HEK293 (cell line): ENCODE measurements at regions not wholly inside any gene's neighbourhood (a gene's known extent, or its start where the extent isn't known, plus 50 kb on each side); places are given as distances from the start of the nearest gene placed in this dataset.

Experiments
- CTCF ChIA-PET: fragments of 350-600 bp; formaldehyde crosslinking; extraction: SDS; loops from one replicate; lab custom pipeline; 2021; ENCODE audit warnings: antibody characterized with exemption; lab: Yijun Ruan, JAX
- POLR2A ChIA-PET: fragments of 300-600 bp; formaldehyde crosslinking; extraction: SDS; loops from one replicate; lab custom pipeline; 2020; ENCODE audit warnings: antibody characterized with exemption, inconsistent platforms; lab: Yijun Ruan, JAX
- H3K27ac ChIP-seq: fragments of 200-500 bp; sonication (Bioruptor generic); 2 replicates; pipeline ENCODE4 v1.5.1; 2014; ENCODE audit warnings: low read depth, low read length, control low read depth, inconsistent platforms; ENCODE audit errors: extremely low read depth
- H3K36me3 ChIP-seq, 2 experiments: fragments of 200-500 bp in 1 of 2; sonication (Bioruptor generic) in 1 of 2; 1 replicate in 1 of 2; 2 replicates in 1 of 2; pipeline ENCODE4 v1.5.1; 2014 to 2017; ENCODE audit warnings: inconsistent platforms in 2 of 2, low read length in 2 of 2; ENCODE audit not compliant: control insufficient read depth in 2 of 2, insufficient read depth in 1 of 2
- H3K4me1 ChIP-seq: fragments of 200-500 bp; sonication (Bioruptor generic); 2 replicates; pipeline ENCODE4 v1.5.1; 2014; ENCODE audit warnings: mild to moderate bottlenecking, low read length, inconsistent platforms; ENCODE audit not compliant: control insufficient read depth, insufficient read depth
- H3K4me3 ChIP-seq: 2 replicates; pipeline ENCODE4 v1.5.1; 2011; ENCODE audit warnings: low read depth, mild to moderate bottlenecking, control low read depth, low read length, moderate library complexity
- H3K9me3 ChIP-seq: fragments of 200-500 bp; sonication (Bioruptor generic); 2 replicates; pipeline ENCODE4 v1.5.1; 2014; ENCODE audit warnings: low read depth, low read length, inconsistent platforms; ENCODE audit not compliant: control insufficient read depth, insufficient read depth
- BCL11A ChIP-seq: fragments of 450-650 bp; formaldehyde crosslinking; IDR thresholded peaks from 2 replicates; pipeline ENCODE4 v1.5.1; 2016; ENCODE audit warnings: low read depth, missing biosample characterization, missing genetic modification characterization
- BCL11B ChIP-seq: fragments of 450-650 bp; formaldehyde crosslinking; IDR thresholded peaks from 2 replicates; pipeline ENCODE4 v1.5.1; 2016; ENCODE audit warnings: low read depth, missing biosample characterization, missing genetic modification characterization
- HOXC10 ChIP-seq: sonication (generic); formaldehyde crosslinking; IDR thresholded peaks from 2 replicates; pipeline ENCODE4 v1.8.1; 2023; ENCODE audit warnings: mild to moderate bottlenecking, missing genetic modification reagents
- HOXD13 ChIP-seq: sonication (generic); formaldehyde crosslinking; IDR thresholded peaks from 2 replicates; pipeline ENCODE4 v1.8.0; 2022; ENCODE audit warnings: missing genetic modification reagents, borderline replicate concordance
- KLF16 ChIP-seq: fragments of 450-650 bp; formaldehyde crosslinking; IDR thresholded peaks from 2 replicates; pipeline ENCODE4 v1.5.1; 2017; ENCODE audit warnings: missing biosample characterization, missing genetic modification characterization
- OSR2 ChIP-seq: fragments of 450-650 bp; formaldehyde crosslinking; IDR thresholded peaks from 2 replicates; pipeline ENCODE4 v1.5.1; 2016; ENCODE audit warnings: missing biosample characterization, missing genetic modification characterization
- PRDM1 ChIP-seq: fragments of 450-650 bp; formaldehyde crosslinking; IDR thresholded peaks from 2 replicates; pipeline ENCODE4; 2016; ENCODE audit warnings: missing biosample characterization, missing genetic modification characterization
- PRDM10 ChIP-seq: fragments of 450-650 bp; formaldehyde crosslinking; IDR thresholded peaks from 2 replicates; pipeline ENCODE4 v1.5.1; 2016; ENCODE audit warnings: missing biosample characterization, missing genetic modification characterization
- ZBTB21 ChIP-seq: fragments of 450-650 bp; formaldehyde crosslinking; IDR thresholded peaks from 2 replicates; pipeline ENCODE4 v1.5.1; 2017; ENCODE audit warnings: missing biosample characterization, missing genetic modification characterization
- ZFP41 ChIP-seq: fragments of 450-650 bp; formaldehyde crosslinking; IDR thresholded peaks from 2 replicates; pipeline ENCODE4 v1.5.1; 2016; ENCODE audit warnings: missing biosample characterization, missing genetic modification characterization, borderline replicate concordance
- ZNF148 ChIP-seq: fragments of 450-650 bp; formaldehyde crosslinking; IDR thresholded peaks from 2 replicates; pipeline ENCODE4 v1.5.0; 2017; ENCODE audit warnings: missing biosample characterization, missing genetic modification characterization, borderline replicate concordance
- ZNF169 ChIP-seq: fragments of 450-650 bp; formaldehyde crosslinking; IDR thresholded peaks from 2 replicates; pipeline ENCODE4 v1.5.1; 2016; ENCODE audit warnings: missing biosample characterization, missing genetic modification characterization
- ZNF280C ChIP-seq: fragments of 450-650 bp; formaldehyde crosslinking; IDR thresholded peaks from 2 replicates; pipeline ENCODE4 v1.5.1; 2016; ENCODE audit warnings: missing biosample characterization, missing genetic modification characterization
- ZNF350 ChIP-seq: fragments of 450-650 bp; formaldehyde crosslinking; IDR thresholded peaks from 2 replicates; pipeline ENCODE4 v1.5.0; 2017; ENCODE audit warnings: missing biosample characterization, mild to moderate bottlenecking, missing genetic modification characterization
- ZNF366 ChIP-seq: fragments of 450-650 bp; formaldehyde crosslinking; conservative IDR thresholded peaks from 2 replicates; pipeline ENCODE4 v1.5.1; 2016; ENCODE audit warnings: missing biosample characterization, missing genetic modification characterization
- ZNF391 ChIP-seq: fragments of 450-650 bp; formaldehyde crosslinking; IDR thresholded peaks from 2 replicates; pipeline ENCODE4 v1.5.1; 2016; ENCODE audit warnings: low read depth, missing biosample characterization, missing genetic modification characterization, borderline replicate concordance
- ZNF449 ChIP-seq: fragments of 450-650 bp; formaldehyde crosslinking; IDR thresholded peaks from 2 replicates; pipeline ENCODE4 v1.5.1; 2017; ENCODE audit warnings: missing biosample characterization, mild to moderate bottlenecking, missing genetic modification characterization, moderate library complexity
- ZNF510 ChIP-seq: fragments of 450-650 bp; formaldehyde crosslinking; IDR thresholded peaks from 2 replicates; pipeline ENCODE4 v1.5.1; 2018; ENCODE audit warnings: mild to moderate bottlenecking, missing genetic modification characterization, missing biosample characterization; ENCODE audit not compliant: insufficient replicate concordance
- ZNF544 ChIP-seq: fragments of 450-650 bp; formaldehyde crosslinking; IDR thresholded peaks from 2 replicates; pipeline ENCODE4 v1.5.0; 2017; ENCODE audit warnings: missing biosample characterization, missing genetic modification characterization
- ZNF596 ChIP-seq: fragments of 450-650 bp; IDR thresholded peaks from 2 replicates; pipeline ENCODE4 v1.5.0; 2018; ENCODE audit warnings: missing biosample characterization, mild to moderate bottlenecking, missing genetic modification characterization, moderate library complexity
- ZSCAN4 ChIP-seq: fragments of 450-650 bp; formaldehyde crosslinking; IDR thresholded peaks from 2 replicates; pipeline ENCODE4 v1.5.1; 2017; ENCODE audit warnings: missing biosample characterization, missing genetic modification characterization

GRCh38 chr13:60931858-60932546 lies 483.6 kb downstream of the PCDH20 start:
- CTCF ChIA-PET: no interaction called here
- Histone ChIP-seq H3K9me3 (no peaks in the 10 kb centered on the region), H3K4me1 (no peaks in the 10 kb centered on the region), H3K4me3 (no peak overlapping the region), H3K27ac (no peak overlapping the region), H3K36me3 (no peaks in the 10 kb centered on the region)
- POLR2A ChIA-PET: no interaction called here
- TF ChIP-seq ZNF280C (tag by site-specific recombination): no peak
- TF ChIP-seq ZNF510 (tag by site-specific recombination): no peak
- TF ChIP-seq ZNF366 (tag by site-specific recombination): no peak
- TF ChIP-seq ZSCAN4 (tag by site-specific recombination): no peak
- TF ChIP-seq ZBTB21 (tag by site-specific recombination): no peak
- TF ChIP-seq KLF16 (tag by site-specific recombination): no peak
- TF ChIP-seq HOXD13 (CRISPR knock-in tag): no peak
- no peak for TF ChIP-seq ZNF148
- TF ChIP-seq ZNF596: no peak
- no peak for TF ChIP-seq PRDM10 (tag by site-specific recombination)
- TF ChIP-seq BCL11B (tag by site-specific recombination): no peak
- TF ChIP-seq ZFP41 (tag by site-specific recombination): no peak
- no peak for TF ChIP-seq ZNF544 (tag by site-specific recombination)

- ChIA-PET POLR2A (no interaction called here), CTCF (interaction anchor here (0.5 kb wide), 1 partner anchor 265 kb away, joined by 3 read pairs; no protein-coding TSS in a partner anchor)
- H3K27ac ChIP-seq: no peak overlapping the region
- H3K9me3 ChIP-seq: no peaks in the 10 kb centered on the region
- no peak overlapping the region for H3K4me3 ChIP-seq
- no peaks in the 10 kb centered on the region for H3K4me1 ChIP-seq
- H3K36me3 ChIP-seq: no peaks in the 10 kb centered on the region
- no peak for TF ChIP-seq OSR2 (tag by site-specific recombination)
- TF ChIP-seq ZNF391: no peak
- TF ChIP-seq HOXC10: no peak
- TF ChIP-seq BCL11A (tag by site-specific recombination): no peak
- TF ChIP-seq ZNF449 (tag by site-specific recombination): no peak
- TF ChIP-seq ZNF350: no peak
- no peak for TF ChIP-seq PRDM1 (tag by site-specific recombination)
- TF ChIP-seq ZNF169 (tag by site-specific recombination): no peak
- TF ChIP-seq ZNF148: no peak
Observed at GRCh38 chr13:60925686-60926085, 490.0 kb downstream of the PCDH20 start.
